Ecto neural progenitor cell (in vitro differentiated cells): ENCODE measurements at regions not wholly inside any gene's neighbourhood (a gene's known extent, or its start where the extent isn't known, plus 50 kb on each side); places are given as distances from the start of the nearest gene placed in this dataset.
A peak's percentile ranks its signal among the peaks of the same experiment; 100 is the strongest.
"Not testable (repeated sequence)": the region's sequence is repeated elsewhere in the genome, so short reads cannot be mapped to it uniquely, and the experiment has no call there.

Experiments used
- DNase-seq: peaks from one replicate; pipeline ENCODE4 v3.0.0-alpha.2; 2018; ENCODE audit warnings: low spot score

DNA sequence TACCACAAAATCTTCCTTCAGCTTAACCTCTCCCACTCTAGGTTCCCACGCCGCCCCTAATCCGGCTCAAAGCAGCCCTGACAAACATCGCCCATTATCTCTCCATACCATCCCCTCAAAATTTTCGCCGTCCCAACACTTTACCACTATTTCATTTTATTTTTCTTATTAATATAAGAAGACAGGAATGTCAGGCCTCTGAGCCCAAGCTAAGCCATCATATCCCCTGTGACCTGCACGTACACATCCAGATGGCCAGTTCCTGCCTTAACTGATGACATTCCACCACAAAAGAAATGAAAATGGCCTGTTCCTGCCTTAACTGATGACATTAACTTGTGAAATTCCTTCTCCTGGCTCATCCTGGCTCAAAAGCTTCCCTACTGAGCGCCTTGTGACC is 243.4 kb upstream of the PROK2 start:
- DNase-seq = not testable (repeated sequence)

DNA sequence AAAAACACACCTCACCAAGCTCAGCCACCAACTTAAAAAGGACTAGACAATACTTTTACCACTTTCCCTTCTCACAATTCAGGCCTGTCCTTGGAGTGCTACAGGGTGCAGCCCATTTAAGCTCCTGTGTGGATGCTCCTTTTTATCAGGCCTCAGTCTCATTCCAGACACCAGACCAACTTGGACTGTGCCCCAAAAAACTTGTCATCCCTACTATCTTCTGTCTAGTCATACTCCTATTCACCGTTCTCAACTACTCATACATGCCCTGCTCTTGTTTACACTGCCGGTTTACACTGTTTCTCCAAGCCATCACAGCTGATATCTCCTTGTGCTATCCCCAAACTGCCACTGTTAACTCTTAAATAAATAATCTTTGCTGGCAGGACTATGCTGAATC is 242.8 kb upstream of the PROK2 start:
- not testable (repeated sequence) for DNase-seq

- DNase-seq = no peak
Measured at GRCh38 chr3:72022027-72022426, 237.1 kb upstream of the PROK2 start.

- DNase-seq = no peak
Measured at GRCh38 chr3:72021531-72021930, 236.6 kb upstream of the PROK2 start.

DNA sequence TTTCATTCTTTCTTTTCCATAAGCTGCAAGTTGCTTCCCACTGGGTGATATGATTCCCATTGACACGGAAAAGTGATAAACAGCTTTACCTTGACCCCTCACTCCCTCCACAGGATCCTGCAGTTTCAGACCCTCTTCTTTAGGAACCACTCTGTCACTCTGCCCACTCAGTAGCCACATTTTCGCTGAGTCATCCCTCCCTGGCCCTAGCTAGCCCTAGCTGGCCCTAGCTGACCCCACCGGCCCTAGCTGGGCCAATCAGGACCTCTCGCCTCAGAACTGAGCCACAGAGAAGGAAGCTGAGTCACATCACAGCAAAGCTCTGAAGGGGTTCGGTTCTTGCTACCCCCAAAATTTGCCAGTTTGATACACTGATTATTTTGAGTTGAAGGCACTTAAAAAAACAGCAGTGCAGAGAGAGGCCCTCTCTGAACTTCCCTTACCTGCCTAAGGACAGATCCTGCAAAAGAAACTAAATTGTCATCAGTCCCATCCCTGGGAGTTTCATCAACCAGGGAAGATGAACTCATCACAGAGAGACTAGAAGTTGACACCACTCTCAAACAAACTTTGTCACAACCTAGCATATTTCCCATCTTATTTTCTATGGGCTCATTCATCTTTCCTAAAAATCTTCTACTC is 233.5 kb upstream of the PROK2 start:
- DNase-seq = peak; percentile 52

GRCh38 chr3:72017935-72018334 is 233.0 kb upstream of the PROK2 start:
- no peak for DNase-seq

GRCh38 chr3:72017311-72017710 is 232.4 kb upstream of the PROK2 start:
- no peak for DNase-seq

GRCh38 chr3:72015463-72015862 is 230.5 kb upstream of the PROK2 start:
- no peak for DNase-seq

DNA sequence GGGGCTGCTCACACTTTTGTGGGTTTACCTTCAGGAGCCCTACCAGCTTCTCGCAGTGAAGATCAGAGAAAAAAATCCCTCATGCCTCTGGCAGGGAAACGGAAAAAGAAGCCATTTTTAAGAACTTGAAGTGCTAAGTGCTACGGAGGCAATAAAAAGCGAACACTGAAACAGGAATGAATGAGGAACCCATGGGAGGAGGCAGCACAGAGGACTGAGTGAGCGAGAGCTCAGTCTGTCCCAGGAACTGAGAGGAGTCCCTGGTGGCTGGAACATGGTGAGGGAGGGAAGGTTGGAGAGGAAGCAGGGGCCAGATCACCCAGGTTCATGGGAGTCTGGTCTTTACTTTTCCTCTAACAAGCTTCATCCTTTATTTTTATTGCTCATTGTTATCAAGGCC is 228.1 kb upstream of the PROK2 start:
- no peak for DNase-seq

GRCh38 chr3:72012363-72012762 is 227.4 kb upstream of the PROK2 start:
- no peak for DNase-seq

GRCh38 chr3:72011485-72011884 is 226.5 kb upstream of the PROK2 start:
- no peak for DNase-seq

GRCh38 chr3:72009851-72010443 is 225.0 kb upstream of the PROK2 start:
- DNase-seq = no peak

DNA sequence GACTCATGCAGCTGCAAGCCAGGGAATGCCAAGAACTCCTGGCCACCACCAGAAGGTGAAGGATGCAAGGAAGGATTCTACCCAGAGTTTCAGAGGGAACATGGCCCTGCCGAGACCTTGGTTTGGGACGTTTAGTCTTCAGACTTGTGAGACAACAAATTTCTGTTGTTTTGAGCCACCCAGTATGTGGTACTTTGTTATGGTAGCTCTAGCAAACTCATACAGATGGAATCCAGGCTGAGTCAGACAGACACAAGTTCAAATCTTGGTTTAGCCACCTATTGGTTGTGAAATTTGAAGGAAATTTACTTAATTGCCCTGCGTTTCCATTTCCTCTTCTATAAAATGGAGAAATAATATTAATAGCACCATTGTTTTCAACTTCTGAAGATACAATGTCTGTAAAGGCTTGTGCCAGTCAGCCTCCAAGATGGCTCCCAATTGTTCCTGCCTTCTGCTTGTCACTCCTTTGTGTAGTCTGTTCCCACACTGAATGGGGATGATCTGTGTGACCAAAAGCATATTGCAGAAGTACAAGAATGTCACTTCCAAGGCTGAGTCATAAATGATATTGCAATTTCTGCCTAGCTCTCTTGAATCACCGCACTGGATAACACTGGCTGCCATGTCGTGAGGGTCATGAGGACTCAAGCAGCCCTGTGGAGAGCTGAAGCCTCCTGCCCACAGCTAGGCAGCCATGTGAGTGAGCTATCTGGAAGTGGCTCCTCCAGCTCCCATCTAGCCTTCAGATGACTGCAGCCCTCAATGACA is 223.5 kb upstream of the PROK2 start:
- DNase-seq = no peak

- DNase-seq = no peak
Measured at GRCh38 chr3:72006631-72007556, 221.9 kb upstream of the PROK2 start.

GRCh38 chr3:72004749-72005292 is 219.9 kb upstream of the PROK2 start:
- DNase-seq = no peak

DNA sequence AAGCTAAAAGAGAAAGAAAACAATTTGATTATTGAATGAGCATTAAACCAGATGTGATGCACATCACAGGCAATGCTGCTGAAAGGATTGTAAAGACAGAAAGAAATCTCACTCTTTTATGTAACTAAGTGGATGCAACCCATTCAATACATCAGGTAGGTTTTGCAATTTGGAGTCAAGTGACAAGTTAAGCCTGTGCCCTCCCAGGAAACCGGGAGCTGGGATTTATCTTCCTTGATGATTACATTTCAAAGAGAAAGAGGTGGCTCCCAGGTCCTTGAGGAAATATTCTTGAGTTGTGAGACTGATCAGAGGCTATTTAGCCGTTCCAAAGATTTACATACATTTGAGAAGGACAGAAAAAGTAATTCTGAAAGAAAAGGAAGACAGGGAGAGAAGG is 219.0 kb upstream of the PROK2 start:
- DNase-seq = no peak

DNA sequence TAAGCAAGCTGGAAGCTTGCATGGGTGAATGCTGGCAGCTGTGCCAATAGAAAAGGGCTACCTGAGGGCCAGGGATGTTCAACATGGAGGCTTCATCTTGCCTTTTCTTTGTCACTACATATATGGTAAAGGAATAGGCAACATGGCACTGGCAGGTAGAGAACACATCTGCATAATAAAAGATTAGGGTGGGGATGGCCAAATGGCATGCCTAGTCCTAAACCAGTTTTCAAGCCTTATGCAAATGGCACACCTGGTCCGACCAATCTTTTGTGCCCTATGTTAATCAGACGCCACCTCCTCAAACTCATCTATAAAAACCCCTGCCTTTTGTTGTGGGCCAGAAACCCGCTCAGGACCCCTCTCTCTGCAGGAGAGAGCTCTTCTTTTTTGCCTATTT is 216.8 kb upstream of the PROK2 start:
- no peak for DNase-seq

DNA sequence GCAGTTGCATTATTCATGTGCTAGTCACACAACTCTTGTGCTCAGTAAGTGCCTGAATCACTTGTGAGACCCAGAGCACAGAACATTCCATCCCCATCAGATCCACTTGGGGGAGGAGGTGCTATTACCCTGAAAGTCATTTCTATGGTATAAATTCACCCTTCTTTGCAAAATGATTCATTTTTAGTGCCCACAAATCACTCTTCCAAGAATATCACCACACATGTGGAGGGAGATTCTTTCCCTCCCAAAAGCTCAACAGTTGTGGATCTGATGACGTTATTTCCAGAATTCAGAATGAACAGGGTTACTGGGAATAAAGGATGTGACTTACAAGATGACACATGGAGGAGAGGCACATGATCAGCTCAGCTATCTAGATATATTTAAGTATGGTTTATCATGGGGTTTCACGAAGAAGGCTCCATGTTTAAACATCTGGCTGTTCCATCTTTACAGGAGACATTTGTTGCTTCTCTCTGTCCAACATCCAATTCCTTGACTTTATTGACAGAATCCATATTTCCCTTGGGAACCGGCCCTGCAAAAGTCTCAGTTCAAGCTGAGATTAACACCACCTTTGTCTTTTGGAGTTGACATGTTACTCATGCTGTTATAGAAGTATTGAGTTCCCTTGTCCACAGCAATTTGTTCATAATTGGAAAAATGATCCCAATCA is 214.2 kb upstream of the PROK2 start:
- DNase-seq = no peak

GRCh38 chr3:71997066-71997653 is 212.2 kb upstream of the PROK2 start:
- DNase-seq = no peak

DNA sequence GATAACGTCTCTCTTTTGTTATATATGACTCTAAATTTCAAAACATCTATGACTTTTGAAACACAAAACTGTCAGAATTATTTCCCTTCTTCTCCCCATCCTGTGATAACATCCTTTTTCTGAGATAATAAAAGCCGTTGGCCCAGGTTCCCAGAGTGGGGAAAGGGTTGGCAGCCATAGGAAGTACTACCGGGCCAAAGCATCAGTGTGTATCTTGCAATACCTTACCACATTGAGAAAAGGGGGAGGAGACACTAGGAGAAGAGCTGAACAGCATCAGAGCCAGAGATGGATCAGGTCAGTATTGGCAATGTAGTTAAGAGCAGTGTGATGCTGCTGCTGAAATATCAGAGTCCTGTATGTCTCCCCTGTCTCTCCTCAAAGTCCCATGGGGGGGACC is 210.0 kb upstream of the PROK2 start:
- DNase-seq = no peak

DNA sequence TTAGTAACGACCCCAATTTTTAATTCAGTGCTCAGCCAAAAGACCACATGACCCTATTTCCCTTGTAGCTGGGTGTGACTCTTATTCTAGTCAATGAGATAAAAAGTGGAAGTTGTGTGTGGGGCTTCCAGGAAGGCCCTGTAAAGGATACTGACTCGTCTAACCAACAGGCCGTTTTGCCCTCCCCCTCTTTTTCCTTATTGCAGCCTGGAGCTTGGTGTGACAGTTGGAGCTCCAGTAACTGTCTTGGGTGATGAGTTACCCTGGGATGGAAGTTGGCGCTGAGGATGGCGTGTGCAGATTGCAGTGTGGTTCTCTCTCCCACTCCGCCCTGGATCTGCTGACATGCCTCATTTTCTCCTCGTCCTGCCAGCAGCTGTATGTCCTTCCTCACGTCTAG is 209.3 kb upstream of the PROK2 start:
- DNase-seq = no peak
